ENCODE measurements at regions not wholly inside any gene's neighbourhood (a gene's known extent, or its start where the extent isn't known, plus 50 kb on each side); places are given as distances from the start of the nearest gene placed in this dataset.

- TF ChIP-seq, protein P1, sequence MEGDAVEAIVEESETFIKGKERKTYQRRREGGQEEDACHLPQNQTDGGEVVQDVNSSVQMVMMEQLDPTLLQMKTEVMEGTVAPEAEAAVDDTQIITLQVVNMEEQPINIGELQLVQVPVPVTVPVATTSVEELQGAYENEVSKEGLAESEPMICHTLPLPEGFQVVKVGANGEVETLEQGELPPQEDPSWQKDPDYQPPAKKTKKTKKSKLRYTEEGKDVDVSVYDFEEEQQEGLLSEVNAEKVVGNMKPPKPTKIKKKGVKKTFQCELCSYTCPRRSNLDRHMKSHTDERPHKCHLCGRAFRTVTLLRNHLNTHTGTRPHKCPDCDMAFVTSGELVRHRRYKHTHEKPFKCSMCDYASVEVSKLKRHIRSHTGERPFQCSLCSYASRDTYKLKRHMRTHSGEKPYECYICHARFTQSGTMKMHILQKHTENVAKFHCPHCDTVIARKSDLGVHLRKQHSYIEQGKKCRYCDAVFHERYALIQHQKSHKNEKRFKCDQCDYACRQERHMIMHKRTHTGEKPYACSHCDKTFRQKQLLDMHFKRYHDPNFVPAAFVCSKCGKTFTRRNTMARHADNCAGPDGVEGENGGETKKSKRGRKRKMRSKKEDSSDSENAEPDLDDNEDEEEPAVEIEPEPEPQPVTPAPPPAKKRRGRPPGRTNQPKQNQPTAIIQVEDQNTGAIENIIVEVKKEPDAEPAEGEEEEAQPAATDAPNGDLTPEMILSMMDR (conservative IDR thresholded peaks at IDR 0.05): no peak
- no peak for TF ChIP-seq ZFX (IDR thresholded peaks at IDR 0.05)
These were observed 146.8 kb downstream of the CRLF3 start for GRCh38 chr17:30677550-30678249.
